ENCODE measurements at regions not wholly inside any gene's neighbourhood (a gene's known extent, or its start where the extent isn't known, plus 50 kb on each side); places are given as distances from the start of the nearest gene placed in this dataset.
"Not testable (repeated sequence)": the region's sequence is repeated elsewhere in the genome, so short reads cannot be mapped to it uniquely, and the experiment has no call there.

DNA sequence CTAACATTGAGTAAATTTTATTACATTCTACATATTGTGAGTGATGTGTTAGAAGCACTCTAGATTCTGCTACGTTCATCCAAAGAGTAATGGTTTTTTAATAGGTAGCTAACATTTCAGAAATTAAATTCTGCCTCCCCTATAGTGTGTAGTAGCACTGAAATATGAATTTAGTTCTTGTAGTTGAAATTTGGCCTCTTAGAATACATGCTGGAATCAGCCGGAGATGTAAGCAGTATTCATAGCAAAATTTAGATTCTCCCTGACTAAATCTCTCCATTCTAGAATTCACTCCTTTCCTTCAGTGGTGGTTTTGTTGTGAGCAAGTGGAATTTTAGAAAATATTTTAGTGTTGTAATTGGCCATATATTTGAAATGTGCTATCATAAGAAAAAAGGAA is 799.9 kb upstream of the CDH10 start:
- no peak for DNase-seq (ENCODE audit: low read depth in 2 of 2)
- TF ChIP-seq, protein P1, sequence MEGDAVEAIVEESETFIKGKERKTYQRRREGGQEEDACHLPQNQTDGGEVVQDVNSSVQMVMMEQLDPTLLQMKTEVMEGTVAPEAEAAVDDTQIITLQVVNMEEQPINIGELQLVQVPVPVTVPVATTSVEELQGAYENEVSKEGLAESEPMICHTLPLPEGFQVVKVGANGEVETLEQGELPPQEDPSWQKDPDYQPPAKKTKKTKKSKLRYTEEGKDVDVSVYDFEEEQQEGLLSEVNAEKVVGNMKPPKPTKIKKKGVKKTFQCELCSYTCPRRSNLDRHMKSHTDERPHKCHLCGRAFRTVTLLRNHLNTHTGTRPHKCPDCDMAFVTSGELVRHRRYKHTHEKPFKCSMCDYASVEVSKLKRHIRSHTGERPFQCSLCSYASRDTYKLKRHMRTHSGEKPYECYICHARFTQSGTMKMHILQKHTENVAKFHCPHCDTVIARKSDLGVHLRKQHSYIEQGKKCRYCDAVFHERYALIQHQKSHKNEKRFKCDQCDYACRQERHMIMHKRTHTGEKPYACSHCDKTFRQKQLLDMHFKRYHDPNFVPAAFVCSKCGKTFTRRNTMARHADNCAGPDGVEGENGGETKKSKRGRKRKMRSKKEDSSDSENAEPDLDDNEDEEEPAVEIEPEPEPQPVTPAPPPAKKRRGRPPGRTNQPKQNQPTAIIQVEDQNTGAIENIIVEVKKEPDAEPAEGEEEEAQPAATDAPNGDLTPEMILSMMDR (IDR thresholded peaks at IDR 0.05; ENCODE audit: low read depth, low read length) = no peak
- no peak overlapping the region for H3K4me3 ChIP-seq (replicated peaks in 1 of 2; ENCODE audit: low read depth in 2 of 2, low read length in 2 of 2)

DNA sequence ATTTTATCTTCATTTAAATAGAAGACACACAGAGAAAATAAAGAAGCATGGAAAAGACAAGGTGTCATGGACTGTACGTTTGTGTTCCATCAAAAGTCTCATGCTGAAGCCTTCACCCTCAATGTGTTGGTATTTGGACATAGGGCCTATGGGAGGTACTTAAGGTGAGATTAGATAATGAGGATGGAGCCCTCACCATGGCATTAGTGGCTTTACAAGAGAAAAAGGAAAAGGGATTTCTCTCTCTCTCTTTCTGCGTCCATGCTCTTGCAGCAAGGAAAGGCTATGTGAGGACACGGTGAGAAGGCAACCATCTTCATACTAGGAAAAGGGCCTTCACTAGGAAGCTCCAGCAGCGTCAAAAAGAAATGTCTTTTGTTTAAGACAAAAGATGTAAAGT is 797.0 kb upstream of the CDH10 start:
- no peak overlapping the region for H3K4me3 ChIP-seq (replicated peaks in 1 of 2; ENCODE audit: low read depth in 2 of 2, low read length in 2 of 2)
- no peak for DNase-seq (ENCODE audit: low read depth in 2 of 2)
- TF ChIP-seq, protein P1 (IDR thresholded peaks at IDR 0.05; ENCODE audit: low read depth, low read length) = no peak

DNA sequence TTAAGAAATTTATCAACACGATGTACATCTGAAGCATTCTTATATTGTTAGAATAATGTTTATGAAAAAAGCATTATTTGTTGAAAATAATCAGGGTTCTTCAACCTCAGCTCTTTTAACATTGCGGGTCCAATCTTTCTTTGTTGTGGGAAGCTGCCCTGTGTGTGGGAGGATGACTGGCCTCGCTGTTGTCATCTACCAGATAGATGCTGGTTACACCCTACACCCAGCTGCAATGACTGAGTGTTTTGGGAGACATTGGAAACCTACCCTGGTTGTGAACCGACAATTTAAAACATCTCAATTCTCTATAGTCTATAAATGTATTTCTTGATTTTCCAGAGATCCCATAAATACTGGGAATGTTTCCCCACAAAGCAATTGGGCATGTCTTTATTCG is 794.2 kb upstream of the CDH10 start:
- TF ChIP-seq, protein P1 (IDR thresholded peaks at IDR 0.05; ENCODE audit: low read depth, low read length) = no peak
- H3K4me3 ChIP-seq (replicated peaks in 1 of 2; ENCODE audit: low read depth in 2 of 2, low read length in 2 of 2) = no peak overlapping the region
- no peak for DNase-seq (ENCODE audit: low read depth in 2 of 2)

DNA sequence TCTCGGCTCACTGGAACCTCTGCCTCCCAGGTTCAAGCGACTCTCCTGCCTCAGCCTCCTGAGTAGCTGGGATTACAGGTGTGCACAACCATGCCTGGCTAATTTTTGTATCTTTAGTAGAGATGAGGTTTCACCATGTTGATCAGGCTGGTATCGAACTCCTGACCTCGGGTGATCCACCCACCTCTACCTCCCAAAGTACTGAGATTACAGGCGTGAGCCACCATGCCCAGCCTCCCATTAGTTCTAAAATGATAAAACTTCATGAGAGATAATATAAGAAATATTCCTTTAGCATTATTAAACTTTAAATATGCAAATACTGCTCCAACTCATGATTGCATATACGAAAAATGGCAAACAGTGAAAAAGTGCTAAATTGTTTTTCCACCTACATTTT is 793.6 kb upstream of the CDH10 start:
- H3K4me3 ChIP-seq (replicated peaks in 1 of 2; ENCODE audit: low read depth in 2 of 2, low read length in 2 of 2); DNase-seq (ENCODE audit: low read depth in 2 of 2): not testable (repeated sequence)

DNA sequence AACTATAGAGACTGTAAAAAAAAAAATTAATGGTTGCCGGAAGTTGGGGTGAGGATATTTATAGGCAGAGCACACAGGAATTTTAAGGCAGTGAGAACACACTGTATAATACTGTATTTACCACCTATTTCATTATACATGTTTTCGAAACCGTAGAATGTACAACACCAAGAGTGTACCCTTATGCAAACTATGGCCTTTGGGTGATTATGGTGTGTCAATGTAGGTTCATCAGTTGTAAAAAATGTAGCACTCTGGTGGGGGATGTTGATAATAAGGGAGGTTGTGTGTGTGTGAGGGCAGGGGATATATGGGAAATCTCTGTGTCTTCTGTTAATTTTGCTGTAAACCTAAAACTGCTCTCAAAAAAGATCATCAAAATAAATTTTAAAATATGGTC is 791.7 kb upstream of the CDH10 start:
- H3K4me3 ChIP-seq (replicated peaks in 1 of 2; ENCODE audit: low read depth in 2 of 2, low read length in 2 of 2) = no peak overlapping the region
- TF ChIP-seq, protein P1 (IDR thresholded peaks at IDR 0.05; ENCODE audit: low read depth, low read length) = no peak
- DNase-seq (ENCODE audit: low read depth in 2 of 2) = no peak

DNA sequence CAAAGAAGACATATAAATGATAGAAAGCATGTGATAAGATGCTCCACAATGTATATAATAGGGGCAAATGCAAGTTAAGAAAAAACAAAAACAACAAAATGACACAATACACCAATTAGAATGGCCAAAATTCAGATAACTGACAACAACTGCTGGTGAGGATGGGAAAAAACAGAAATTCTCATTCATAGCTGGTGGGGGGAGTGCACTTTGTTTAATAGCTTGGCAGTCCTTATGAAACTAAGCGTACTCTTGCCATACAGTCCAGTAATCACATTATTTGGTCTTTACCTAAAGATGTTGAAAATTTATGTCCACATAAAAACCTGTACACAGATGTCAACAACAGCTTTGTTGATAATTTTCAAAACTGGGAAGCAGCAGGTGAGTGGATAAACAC is 791.1 kb upstream of the CDH10 start:
- H3K4me3 ChIP-seq (replicated peaks in 1 of 2; ENCODE audit: low read depth in 2 of 2, low read length in 2 of 2) = no peak overlapping the region
- TF ChIP-seq, protein P1 (IDR thresholded peaks at IDR 0.05; ENCODE audit: low read depth, low read length) = no peak
- no peak for DNase-seq (ENCODE audit: low read depth in 2 of 2)

DNA sequence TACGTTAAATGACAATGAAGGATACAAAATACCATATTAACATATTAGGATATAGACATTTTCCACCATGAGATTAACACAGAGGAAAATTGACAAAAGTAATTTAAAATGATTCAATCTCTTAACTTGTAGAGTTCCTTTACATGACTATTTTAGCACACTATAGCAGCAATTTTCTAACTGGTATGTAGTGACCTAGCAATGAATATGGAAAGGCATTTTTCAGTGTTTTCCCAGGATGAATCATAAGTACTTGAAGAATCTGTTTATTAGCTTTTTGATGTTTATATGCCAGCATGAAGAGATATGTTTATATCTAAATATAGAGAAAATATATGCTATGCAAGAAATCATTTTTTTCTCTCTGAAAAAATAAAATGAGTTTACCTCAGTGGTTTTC is 782.5 kb upstream of the CDH10 start:
- TF ChIP-seq, protein P1 (IDR thresholded peaks at IDR 0.05; ENCODE audit: low read depth, low read length) = no peak
- no peak for DNase-seq (ENCODE audit: low read depth in 2 of 2)
- H3K4me3 ChIP-seq (replicated peaks in 1 of 2; ENCODE audit: low read depth in 2 of 2, low read length in 2 of 2) = no peak overlapping the region
